Loucy (cell line): ENCODE measurements at regions not wholly inside any gene's neighbourhood (a gene's known extent, or its start where the extent isn't known, plus 50 kb on each side); places are given as distances from the start of the nearest gene placed in this dataset.

Source experiments
- CTCF ChIP-seq: fragments of 200-600 bp; sonication (generic); conservative IDR thresholded peaks from 2 replicates; pipeline ENCODE4 v1.5.1; 2014; ENCODE audit warnings: mild to moderate bottlenecking, antibody characterized with exemption, low read length
- EZH2phosphoT487 ChIP-seq: fragments of 200-600 bp; IDR thresholded peaks from 2 replicates; pipeline ENCODE4 v1.6.1; 2018; ENCODE audit warnings: antibody characterized with exemption, mild to moderate bottlenecking, moderate library complexity, borderline replicate concordance

GRCh38 chr12:102540815-102541385 is 60.5 kb upstream of the IGF1 start:
- TF ChIP-seq CTCF: no peak
- no peak for TF ChIP-seq EZH2phosphoT487
